HL-60 (cell line): ENCODE measurements at regions not wholly inside any gene's neighbourhood (a gene's known extent, or its start where the extent isn't known, plus 50 kb on each side); places are given as distances from the start of the nearest gene placed in this dataset.

Source experiments
- DNase-seq, 2 experiments: peaks; one replicate each; pipeline ENCODE4 v3.0.0-alpha.2; 2010 to 2020; ENCODE audit warnings: low read depth in 1 of 2, low spot score in 1 of 2
- H3K27ac ChIP-seq: fragments of 250-450 bp; sonication (Bioruptor Pico); replicated peaks from 2 replicates; pipeline ENCODE4 v1.5.1; 2020; ENCODE audit warnings: mild to moderate bottlenecking, moderate library complexity
- H3K27me3 ChIP-seq: fragments of 250-450 bp; sonication (Bioruptor Pico); 2 replicates; pipeline ENCODE4 v1.5.1; 2021; ENCODE audit warnings: mild to moderate bottlenecking, moderate library complexity; ENCODE audit not compliant: insufficient read depth, poor library complexity, severe bottlenecking
- H3K4me3 ChIP-seq: replicated peaks from 2 replicates; pipeline ENCODE4 v1.5.1; 2011; ENCODE audit warnings: mild to moderate bottlenecking, control low read depth, low read length; ENCODE audit not compliant: insufficient read depth
- CTCF ChIP-seq: IDR thresholded peaks from one replicate; pipeline ENCODE4 v1.5.1; 2011; ENCODE audit warnings: low read length, control low read depth, inconsistent platforms; ENCODE audit not compliant: insufficient read depth
- GABPA ChIP-seq: IDR thresholded peaks from 2 replicates; pipeline ENCODE4 v1.6.1; 2012; ENCODE audit warnings: low read depth
- POLR2AphosphoS5 ChIP-seq: IDR thresholded peaks from 2 replicates; pipeline ENCODE4 v1.6.1; 2012; ENCODE audit warnings: low read depth
- REST ChIP-seq: IDR thresholded peaks from 2 replicates; pipeline ENCODE4 v1.6.1; 2012; ENCODE audit warnings: low read depth; ENCODE audit not compliant: insufficient replicate concordance
- SPI1 ChIP-seq: IDR thresholded peaks from 2 replicates; pipeline ENCODE4 v1.6.1; 2012; ENCODE audit warnings: low read depth, mild to moderate bottlenecking, borderline replicate concordance

- Histone ChIP-seq H3K27ac (no peak overlapping the region), H3K27me3 (no peaks in the 10 kb centered on the region), H3K4me3 (no peak overlapping the region)
- DNase-seq: no peak
- no peak for TF ChIP-seq GABPA
- TF ChIP-seq SPI1: no peak
- no peak for TF ChIP-seq POLR2AphosphoS5
- no peak for TF ChIP-seq REST
- TF ChIP-seq CTCF: no peak
These were observed 88.0 kb upstream of the CDH20 start for GRCh38 chr18:61245276-61245675.

- Histone ChIP-seq H3K27ac (no peak overlapping the region), H3K4me3 (no peak overlapping the region), H3K27me3 (no peaks in the 10 kb centered on the region)
- TF ChIP-seq GABPA: no peak
- DNase-seq: no peak
These were observed 84.6 kb upstream of the CDH20 start for GRCh38 chr18:61248589-61248988.

GRCh38 chr18:61256291-61256690 is 76.9 kb upstream of the CDH20 start:
- TF ChIP-seq SPI1: no peak
- no peak for DNase-seq
- Histone ChIP-seq H3K27me3 (no peaks in the 10 kb centered on the region), H3K27ac (no peak overlapping the region), H3K4me3 (no peak overlapping the region)

GRCh38 chr18:61261870-61262269 is 71.4 kb upstream of the CDH20 start:
- Histone ChIP-seq H3K27ac (no peak overlapping the region), H3K27me3 (no peaks in the 10 kb centered on the region), H3K4me3 (no peak overlapping the region)
- no peak for DNase-seq
- TF ChIP-seq POLR2AphosphoS5 (no peak), CTCF (no peak), REST (no peak), SPI1 (no peak), GABPA (no peak)

- TF ChIP-seq GABPA (no peak), POLR2AphosphoS5 (no peak), CTCF (no peak), REST (no peak), SPI1 (no peak)
- no peak overlapping the region for H3K27ac ChIP-seq
- no peaks in the 10 kb centered on the region for H3K27me3 ChIP-seq
- no peak overlapping the region for H3K4me3 ChIP-seq
- DNase-seq: no peak
These were observed 60.4 kb upstream of the CDH20 start for GRCh38 chr18:61272793-61273192.
